Right hindlimb (tissue), 1 donor: ENCODE measurements at regions not wholly inside any gene's neighbourhood (a gene's known extent, or its start where the extent isn't known, plus 50 kb on each side); places are given as distances from the start of the nearest gene placed in this dataset.

Source experiments
- DNase-seq: peaks from one replicate; pipeline ENCODE4 v3.0.0-alpha.2; 2018

GRCh38 chr6:166106076-166106686, 61.5 kb downstream of the TBXT start:
- peak; percentile 81 for DNase-seq

- no peak for DNase-seq
These were observed 62.1 kb downstream of the TBXT start for GRCh38 chr6:166105341-166106075.

- DNase-seq, result no peak
These were observed 62.8 kb downstream of the TBXT start for GRCh38 chr6:166104872-166105271.

- peak; percentile 30 for DNase-seq
These were observed 63.5 kb downstream of the TBXT start for GRCh38 chr6:166104107-166104506.

GRCh38 chr6:166101819-166102419, 65.7 kb downstream of the TBXT start:
- no peak for DNase-seq

- DNase-seq, result peak; percentile 85
These were observed 69.6 kb downstream of the TBXT start for GRCh38 chr6:166097914-166098522.

GRCh38 chr6:166087852-166088251, 79.8 kb downstream of the TBXT start:
- DNase-seq, result no peak

GRCh38 chr6:166087246-166087645, 80.4 kb downstream of the TBXT start:
- no peak for DNase-seq

- no peak for DNase-seq
These were observed 82.2 kb downstream of the TBXT start for GRCh38 chr6:166085500-166085899.

GRCh38 chr6:166084951-166085350, 82.7 kb downstream of the TBXT start:
- no peak for DNase-seq

- DNase-seq, result no peak
These were observed 87.8 kb downstream of the TBXT start for GRCh38 chr6:166079841-166080240.

GRCh38 chr6:166078294-166078693, 89.4 kb downstream of the TBXT start:
- DNase-seq, result peak; percentile 52

GRCh38 chr6:166076625-166077024, 91.0 kb downstream of the TBXT start:
- DNase-seq, result no peak

GRCh38 chr6:166075925-166076324, 91.7 kb downstream of the TBXT start:
- DNase-seq, result no peak

GRCh38 chr6:166075186-166075585, 92.5 kb downstream of the TBXT start:
- no peak for DNase-seq

- DNase-seq, result no peak
These were observed 94.6 kb downstream of the TBXT start for GRCh38 chr6:166073082-166073481.

- no peak for DNase-seq
These were observed 98.9 kb downstream of the TBXT start for GRCh38 chr6:166068768-166069167.

GRCh38 chr6:166058064-166058739, 109.4 kb downstream of the TBXT start:
- peak; percentile 46 for DNase-seq

GRCh38 chr6:166057431-166057830, 110.2 kb downstream of the TBXT start:
- DNase-seq, result no peak

GRCh38 chr6:166056637-166057036, 111.0 kb downstream of the TBXT start:
- peak; percentile 81 for DNase-seq

- DNase-seq, result no peak
These were observed 111.8 kb downstream of the TBXT start for GRCh38 chr6:166055801-166056200.

GRCh38 chr6:166052837-166053236, 114.8 kb downstream of the TBXT start:
- DNase-seq, result no peak

GRCh38 chr6:166050559-166050958, 117.1 kb downstream of the TBXT start:
- DNase-seq, result no peak
